ENCODE measurements at regions not wholly inside any gene's neighbourhood (a gene's known extent, or its start where the extent isn't known, plus 50 kb on each side); places are given as distances from the start of the nearest gene placed in this dataset.

GRCh38 chr1:232291681-232292080 lies 338.3 kb downstream of the SIPA1L2 start:
- H3K4me1 ChIP-seq (replicated peaks in 1 of 4; ENCODE audit: control insufficient read depth in 3 of 4, insufficient read depth in 4 of 4, low read length in 3 of 4): no peaks in the 10 kb centered on the region
- no peak for FAIRE-seq
- WGBS, 2 experiments (ENCODE audit: extremely low coverage in 1 of 2, insufficient coverage in 1 of 2, insufficient read length in 1 of 2, insufficient replicate concordance in 2 of 2, low coverage in 1 of 2, low lambda C conversion rate in 2 of 2, missing lambda C conversion rate in 1 of 2): 91% methylated on average over 1 of the region's 1 CpG; no CpG with 5 or more reads in 1 of the 2 experiments
- H4K91ac ChIP-seq (replicated peaks; ENCODE audit: insufficient read length, low read length): no peak overlapping the region
- no peak overlapping the region for H4K8ac ChIP-seq (ENCODE audit: extremely low read depth, insufficient read depth, low read length)
- H3K9ac ChIP-seq (replicated peaks in 1 of 4; ENCODE audit: extremely low read depth in 1 of 4, low read depth in 3 of 4, low read length in 3 of 4): no peak overlapping the region
- no peak overlapping the region for H3K27ac ChIP-seq (ENCODE audit: low read depth, low read length)
- H2BK20ac ChIP-seq (ENCODE audit: low read length): no peak overlapping the region
- H3K79me2 ChIP-seq (ENCODE audit: control insufficient read depth in 1 of 2, insufficient read depth in 2 of 2, low read length in 2 of 2): no peaks in the 10 kb centered on the region
- ChIA-PET CTCF (ENCODE audit: partially characterized antibody) (interaction anchor here (1.0 to 1.7 kb wide), 4 partner anchors 9 to 176 kb away, joined by 3 to 5 read pairs (median 4); no protein-coding TSS in a partner anchor), POLR2A (ENCODE audit: partially characterized antibody) (no interaction called here)
- no peak overlapping the region for H3K56ac ChIP-seq (replicated peaks; ENCODE audit: insufficient read length, low read depth, low read length)
- H4K20me1 ChIP-seq (replicated peaks in 1 of 2; ENCODE audit: control insufficient read depth in 1 of 2, insufficient read depth in 2 of 2, low read length in 2 of 2): no peaks in the 10 kb centered on the region
- no peaks in the 10 kb centered on the region for H3K9me3 ChIP-seq (ENCODE audit: insufficient read depth in 2 of 2, low read depth in 1 of 2, low read length in 1 of 2)
- no peaks in the 10 kb centered on the region; a peak in 1 of 7 replicates for H3K27me3 ChIP-seq (replicated peaks in 1 of 4; ENCODE audit: control insufficient read depth in 3 of 4, extremely low read depth in 1 of 4, insufficient read depth in 3 of 4, low read length in 3 of 4)
- H3K23me2 ChIP-seq (ENCODE audit: low read depth, low read length): no peaks in the 10 kb centered on the region
- no peaks in the 10 kb centered on the region for H3K79me1 ChIP-seq (ENCODE audit: low read depth, low read length)
- no peak overlapping the region for H2AFZ ChIP-seq (ENCODE audit: low read length)
- H3K18ac ChIP-seq (ENCODE audit: extremely low read depth, low read length): no peak overlapping the region
- no peak overlapping the region for H3K23ac ChIP-seq (ENCODE audit: insufficient read length)
- no peak overlapping the region for H3K4me3 ChIP-seq (ENCODE audit: extremely low read depth in 1 of 4, insufficient read depth in 2 of 4, low read depth in 3 of 4, low read length in 4 of 4)
- DNase-seq (ENCODE audit: low read depth in 1 of 2, low spot score in 2 of 2): no peak
- no peak overlapping the region for H4K5ac ChIP-seq (ENCODE audit: insufficient read length, low read depth, low read length)
- H3K4me2 ChIP-seq (ENCODE audit: insufficient read depth in 1 of 2, low read depth in 2 of 2, low read length in 2 of 2): no peak overlapping the region
- H2BK5ac ChIP-seq (ENCODE audit: low read depth, low read length): no peak overlapping the region
- H2AK5ac ChIP-seq (ENCODE audit: low read depth, low read length): no peak overlapping the region
- no peak overlapping the region for H2BK120ac ChIP-seq (replicated peaks; ENCODE audit: low read depth, low read length)
- H3K14ac ChIP-seq (ENCODE audit: insufficient read length): no peak overlapping the region
- no peak for TF ChIP-seq EP300 (IDR thresholded peaks at IDR 0.05; ENCODE audit: borderline replicate concordance in 1 of 2, low read depth in 2 of 2, low read length in 2 of 2)
- no peak overlapping the region for H2BK12ac ChIP-seq (ENCODE audit: low read depth, low read length)
- no peaks in the 10 kb centered on the region for H3K36me3 ChIP-seq (ENCODE audit: control insufficient read depth in 2 of 4, insufficient read depth in 4 of 4, low read length in 3 of 4)
- no peak overlapping the region for H2BK15ac ChIP-seq (ENCODE audit: low read length)
- no peak overlapping the region for H3K4ac ChIP-seq (replicated peaks; ENCODE audit: insufficient read length, low read depth, low read length)

Data from H1 (cell line).